HEK293 (cell line): ENCODE measurements at regions not wholly inside any gene's neighbourhood (a gene's known extent, or its start where the extent isn't known, plus 50 kb on each side); places are given as distances from the start of the nearest gene placed in this dataset.

Experiments used
- PRDM1 ChIP-seq: fragments of 450-650 bp; formaldehyde crosslinking; IDR thresholded peaks from 2 replicates; pipeline ENCODE4; 2016; ENCODE audit warnings: missing biosample characterization, missing genetic modification characterization
- ZBTB20 ChIP-seq: fragments of 450-650 bp; formaldehyde crosslinking; IDR thresholded peaks from 2 replicates; pipeline ENCODE4 v1.5.1; 2016; ENCODE audit warnings: missing biosample characterization, missing genetic modification characterization
- ZBTB7A ChIP-seq: fragments of 450-650 bp; formaldehyde crosslinking; IDR thresholded peaks from 2 replicates; pipeline ENCODE4 v1.5.1; 2016; ENCODE audit warnings: low read depth, missing biosample characterization, missing genetic modification characterization
- ZNF114 ChIP-seq: fragments of 450-650 bp; formaldehyde crosslinking; IDR thresholded peaks from 2 replicates; pipeline ENCODE4 v1.5.0; 2017; ENCODE audit warnings: missing biosample characterization, missing genetic modification characterization
- ZNF138 ChIP-seq: fragments of 450-650 bp; formaldehyde crosslinking; IDR thresholded peaks from 2 replicates; pipeline ENCODE4 v1.5.1; 2016; ENCODE audit warnings: missing biosample characterization, missing genetic modification characterization, borderline replicate concordance
- ZNF239 ChIP-seq: fragments of 450-650 bp; formaldehyde crosslinking; IDR thresholded peaks from 2 replicates; pipeline ENCODE4 v1.5.1; 2016; ENCODE audit warnings: missing biosample characterization, missing genetic modification characterization
- ZNF24 ChIP-seq: fragments of 450-650 bp; formaldehyde crosslinking; IDR thresholded peaks from 2 replicates; pipeline ENCODE4 v1.5.1; 2016; ENCODE audit warnings: missing biosample characterization, missing genetic modification characterization
- ZNF274 ChIP-seq, 2 experiments: fragments of 200-500 bp in 1 of 2; fragments of 450-650 bp in 1 of 2; sonication (Bioruptor generic) in 1 of 2; formaldehyde crosslinking in 1 of 2; IDR thresholded peaks; 2 replicates each; pipeline versions ENCODE4 v1.5.1 to v1.6.1; 2014 to 2016; ENCODE audit warnings: borderline replicate concordance in 1 of 2, inconsistent platforms in 1 of 2, low read length in 1 of 2, missing biosample characterization in 1 of 2, missing genetic modification characterization in 1 of 2
- ZNF558 ChIP-seq: fragments of 450-650 bp; formaldehyde crosslinking; IDR thresholded peaks from 2 replicates; pipeline ENCODE4 v1.5.1; 2016; ENCODE audit warnings: missing biosample characterization, missing genetic modification characterization
- TF ChIP-seq, protein P1 (sequence below): sonication (generic); formaldehyde crosslinking; IDR thresholded peaks from 2 replicates; pipeline ENCODE4 v1.8.1; 2022; ENCODE audit warnings: mild to moderate bottlenecking, moderate library complexity, missing genetic modification reagents
- TF ChIP-seq, protein P2 (sequence below): fragments of 450-650 bp; formaldehyde crosslinking; IDR thresholded peaks from 2 replicates; pipeline ENCODE4 v1.5.1; 2016; ENCODE audit warnings: missing biosample characterization, missing genetic modification characterization
- TF ChIP-seq, protein P3 (sequence below): fragments of 450-650 bp; formaldehyde crosslinking; IDR thresholded peaks from 2 replicates; pipeline ENCODE4 v1.5.1; 2016; ENCODE audit warnings: missing biosample characterization, missing genetic modification characterization

DNA sequence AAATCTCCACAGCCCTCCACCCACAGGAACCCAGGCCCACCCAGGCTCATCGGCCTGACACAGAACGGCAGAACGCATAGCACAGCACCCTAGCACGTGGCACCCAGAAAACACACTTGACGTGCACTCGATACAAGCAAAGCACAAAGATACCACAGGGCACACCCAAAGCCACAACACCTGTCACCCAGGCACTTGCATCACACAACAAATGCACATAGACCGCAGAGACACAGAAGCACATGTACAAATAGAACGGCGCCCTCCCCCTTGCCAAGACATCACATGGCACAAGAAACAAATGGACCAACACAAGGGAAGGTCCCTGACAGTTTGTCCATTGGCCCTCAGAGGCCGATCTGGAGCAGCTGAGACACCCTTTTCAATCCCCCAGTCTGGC, 147.7 kb upstream of the WSCD1 start:
- TF ChIP-seq ZNF239 (tag by site-specific recombination) = no peak
- no peak for TF ChIP-seq ZNF274 (IDR thresholded peaks at IDR 0.05; ENCODE audit: low read length)
- no peak for TF ChIP-seq ZNF274 (tag by site-specific recombination; IDR thresholded peaks at IDR 0.05; ENCODE audit: borderline replicate concordance)
- TF ChIP-seq, protein P1, sequence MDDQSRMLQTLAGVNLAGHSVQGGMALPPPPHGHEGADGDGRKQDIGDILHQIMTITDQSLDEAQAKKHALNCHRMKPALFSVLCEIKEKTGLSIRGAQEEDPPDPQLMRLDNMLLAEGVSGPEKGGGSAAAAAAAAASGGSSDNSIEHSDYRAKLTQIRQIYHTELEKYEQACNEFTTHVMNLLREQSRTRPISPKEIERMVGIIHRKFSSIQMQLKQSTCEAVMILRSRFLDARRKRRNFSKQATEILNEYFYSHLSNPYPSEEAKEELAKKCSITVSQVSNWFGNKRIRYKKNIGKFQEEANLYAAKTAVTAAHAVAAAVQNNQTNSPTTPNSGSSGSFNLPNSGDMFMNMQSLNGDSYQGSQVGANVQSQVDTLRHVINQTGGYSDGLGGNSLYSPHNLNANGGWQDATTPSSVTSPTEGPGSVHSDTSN = no peak
- TF ChIP-seq ZBTB20 (tag by site-specific recombination) = no peak
- TF ChIP-seq, protein P2, sequence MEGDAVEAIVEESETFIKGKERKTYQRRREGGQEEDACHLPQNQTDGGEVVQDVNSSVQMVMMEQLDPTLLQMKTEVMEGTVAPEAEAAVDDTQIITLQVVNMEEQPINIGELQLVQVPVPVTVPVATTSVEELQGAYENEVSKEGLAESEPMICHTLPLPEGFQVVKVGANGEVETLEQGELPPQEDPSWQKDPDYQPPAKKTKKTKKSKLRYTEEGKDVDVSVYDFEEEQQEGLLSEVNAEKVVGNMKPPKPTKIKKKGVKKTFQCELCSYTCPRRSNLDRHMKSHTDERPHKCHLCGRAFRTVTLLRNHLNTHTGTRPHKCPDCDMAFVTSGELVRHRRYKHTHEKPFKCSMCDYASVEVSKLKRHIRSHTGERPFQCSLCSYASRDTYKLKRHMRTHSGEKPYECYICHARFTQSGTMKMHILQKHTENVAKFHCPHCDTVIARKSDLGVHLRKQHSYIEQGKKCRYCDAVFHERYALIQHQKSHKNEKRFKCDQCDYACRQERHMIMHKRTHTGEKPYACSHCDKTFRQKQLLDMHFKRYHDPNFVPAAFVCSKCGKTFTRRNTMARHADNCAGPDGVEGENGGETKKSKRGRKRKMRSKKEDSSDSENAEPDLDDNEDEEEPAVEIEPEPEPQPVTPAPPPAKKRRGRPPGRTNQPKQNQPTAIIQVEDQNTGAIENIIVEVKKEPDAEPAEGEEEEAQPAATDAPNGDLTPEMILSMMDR = no peak
- TF ChIP-seq, protein P3, sequence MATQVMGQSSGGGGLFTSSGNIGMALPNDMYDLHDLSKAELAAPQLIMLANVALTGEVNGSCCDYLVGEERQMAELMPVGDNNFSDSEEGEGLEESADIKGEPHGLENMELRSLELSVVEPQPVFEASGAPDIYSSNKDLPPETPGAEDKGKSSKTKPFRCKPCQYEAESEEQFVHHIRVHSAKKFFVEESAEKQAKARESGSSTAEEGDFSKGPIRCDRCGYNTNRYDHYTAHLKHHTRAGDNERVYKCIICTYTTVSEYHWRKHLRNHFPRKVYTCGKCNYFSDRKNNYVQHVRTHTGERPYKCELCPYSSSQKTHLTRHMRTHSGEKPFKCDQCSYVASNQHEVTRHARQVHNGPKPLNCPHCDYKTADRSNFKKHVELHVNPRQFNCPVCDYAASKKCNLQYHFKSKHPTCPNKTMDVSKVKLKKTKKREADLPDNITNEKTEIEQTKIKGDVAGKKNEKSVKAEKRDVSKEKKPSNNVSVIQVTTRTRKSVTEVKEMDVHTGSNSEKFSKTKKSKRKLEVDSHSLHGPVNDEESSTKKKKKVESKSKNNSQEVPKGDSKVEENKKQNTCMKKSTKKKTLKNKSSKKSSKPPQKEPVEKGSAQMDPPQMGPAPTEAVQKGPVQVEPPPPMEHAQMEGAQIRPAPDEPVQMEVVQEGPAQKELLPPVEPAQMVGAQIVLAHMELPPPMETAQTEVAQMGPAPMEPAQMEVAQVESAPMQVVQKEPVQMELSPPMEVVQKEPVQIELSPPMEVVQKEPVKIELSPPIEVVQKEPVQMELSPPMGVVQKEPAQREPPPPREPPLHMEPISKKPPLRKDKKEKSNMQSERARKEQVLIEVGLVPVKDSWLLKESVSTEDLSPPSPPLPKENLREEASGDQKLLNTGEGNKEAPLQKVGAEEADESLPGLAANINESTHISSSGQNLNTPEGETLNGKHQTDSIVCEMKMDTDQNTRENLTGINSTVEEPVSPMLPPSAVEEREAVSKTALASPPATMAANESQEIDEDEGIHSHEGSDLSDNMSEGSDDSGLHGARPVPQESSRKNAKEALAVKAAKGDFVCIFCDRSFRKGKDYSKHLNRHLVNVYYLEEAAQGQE (tag by site-specific recombination) = no peak
- TF ChIP-seq ZNF24 = no peak
- TF ChIP-seq ZNF558 = no peak
- no peak for TF ChIP-seq ZNF138 (tag by site-specific recombination)
- no peak for TF ChIP-seq ZBTB7A
- TF ChIP-seq PRDM1 = no peak
- no peak for TF ChIP-seq ZNF114 (tag by site-specific recombination)
